GM10248 (cell line): ENCODE measurements at regions not wholly inside any gene's neighbourhood (a gene's known extent, or its start where the extent isn't known, plus 50 kb on each side); places are given as distances from the start of the nearest gene placed in this dataset.

ENCODE experiments used
- CTCF ChIA-PET: fragments of 300-600 bp; sonication (Branson Sonifier 250); formaldehyde crosslinking; extraction: SDS; loops from one replicate; lab custom pipeline; 2021; ENCODE audit warnings: antibody characterized with exemption; lab: Yijun Ruan, JAX
- POLR2A ChIA-PET: fragments of 350-650 bp; sonication (Branson Sonifier 250); formaldehyde crosslinking; extraction: SDS; loops from one replicate; lab custom pipeline; 2020; ENCODE audit warnings: antibody characterized with exemption; lab: Yijun Ruan, JAX
- DNase-seq: peaks from one replicate; pipeline ENCODE4 v3.0.0; 2012; ENCODE audit errors: extremely low spot score
- CTCF ChIP-seq: IDR thresholded peaks from 2 replicates; pipeline ENCODE4 v1.5.1; 2012; ENCODE audit warnings: mild to moderate bottlenecking, low read depth; ENCODE audit errors: extremely low read depth, missing control alignments, control extremely low read depth

GRCh38 chr9:36738318-36738976 is 165.8 kb downstream of the MELK start:
- no peak for TF ChIP-seq CTCF
- no peak for DNase-seq
- ChIA-PET CTCF (interaction anchor here (1.7 kb wide), 1 partner anchor 9 kb away, joined by 7 read pairs; no protein-coding TSS in a partner anchor), POLR2A (interaction anchor here (0.5 kb wide), 1 partner anchor 262 kb away, joined by 4 read pairs; no protein-coding TSS in a partner anchor)

GRCh38 chr9:36739373-36740116 is 166.8 kb downstream of the MELK start:
- no peak for TF ChIP-seq CTCF
- POLR2A ChIA-PET = no interaction called here
- DNase-seq = no peak
- CTCF ChIA-PET = interaction anchor here (1.1 to 1.7 kb wide), 2 partner anchors 10 to 11 kb away, joined by 6 to 7 read pairs; no protein-coding TSS in a partner anchor

GRCh38 chr9:36742264-36742663 is 169.6 kb downstream of the MELK start:
- DNase-seq = no peak
- POLR2A ChIA-PET = no interaction called here
- CTCF ChIA-PET = interaction anchor here (0.9 to 6.6 kb wide), 2 partner anchors 13 to 14 kb away, joined by 3 to 36 read pairs; no protein-coding TSS in a partner anchor
- TF ChIP-seq CTCF = no peak

GRCh38 chr9:36744678-36745077 is 172.0 kb downstream of the MELK start:
- POLR2A ChIA-PET = no interaction called here
- CTCF ChIA-PET = interaction anchor here (1.3 to 6.6 kb wide), 4 partner anchors 8 to 16 kb away, joined by 3 to 36 read pairs (median 4); no protein-coding TSS in a partner anchor
- no peak for DNase-seq
- no peak for TF ChIP-seq CTCF

GRCh38 chr9:36745977-36746376 is 173.3 kb downstream of the MELK start:
- no peak for TF ChIP-seq CTCF
- DNase-seq = no peak
- ChIA-PET CTCF (interaction anchor here (1.3 to 6.6 kb wide), 2 partner anchors 11 to 17 kb away, joined by 4 to 36 read pairs; no protein-coding TSS in a partner anchor), POLR2A (interaction anchor here (0.5 kb wide), 1 partner anchor 270 kb away, joined by 3 read pairs; no protein-coding TSS in a partner anchor)

GRCh38 chr9:36746415-36746814 is 173.7 kb downstream of the MELK start:
- CTCF ChIA-PET = interaction anchor here (6.6 kb wide), 1 partner anchor 17 kb away, joined by 36 read pairs; no protein-coding TSS in a partner anchor
- DNase-seq = no peak
- POLR2A ChIA-PET = no interaction called here
- no peak for TF ChIP-seq CTCF
